ENCODE measurements at regions not wholly inside any gene's neighbourhood (a gene's known extent, or its start where the extent isn't known, plus 50 kb on each side); places are given as distances from the start of the nearest gene placed in this dataset.

DNA sequence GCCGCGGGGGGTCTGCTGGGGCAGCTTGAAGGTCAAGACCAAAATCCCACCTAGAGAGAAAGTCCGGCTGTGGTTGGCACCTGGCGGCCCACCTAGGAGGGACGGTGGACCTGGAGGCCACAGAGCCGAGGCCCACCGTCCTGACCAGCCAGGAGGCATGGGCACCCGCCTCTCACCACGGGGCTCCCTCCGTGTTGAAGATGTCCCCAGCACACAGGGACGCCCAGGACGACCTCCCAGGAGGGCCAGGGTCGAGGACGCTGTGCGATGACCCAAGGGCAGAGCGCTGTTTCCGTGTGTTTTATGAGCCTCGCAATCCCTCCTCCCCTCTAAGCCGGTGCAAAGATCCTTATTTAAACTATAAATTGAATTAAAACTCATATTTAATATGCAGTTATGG is 131.2 kb downstream of the C16orf95 start:
- TF ChIP-seq, protein P1, sequence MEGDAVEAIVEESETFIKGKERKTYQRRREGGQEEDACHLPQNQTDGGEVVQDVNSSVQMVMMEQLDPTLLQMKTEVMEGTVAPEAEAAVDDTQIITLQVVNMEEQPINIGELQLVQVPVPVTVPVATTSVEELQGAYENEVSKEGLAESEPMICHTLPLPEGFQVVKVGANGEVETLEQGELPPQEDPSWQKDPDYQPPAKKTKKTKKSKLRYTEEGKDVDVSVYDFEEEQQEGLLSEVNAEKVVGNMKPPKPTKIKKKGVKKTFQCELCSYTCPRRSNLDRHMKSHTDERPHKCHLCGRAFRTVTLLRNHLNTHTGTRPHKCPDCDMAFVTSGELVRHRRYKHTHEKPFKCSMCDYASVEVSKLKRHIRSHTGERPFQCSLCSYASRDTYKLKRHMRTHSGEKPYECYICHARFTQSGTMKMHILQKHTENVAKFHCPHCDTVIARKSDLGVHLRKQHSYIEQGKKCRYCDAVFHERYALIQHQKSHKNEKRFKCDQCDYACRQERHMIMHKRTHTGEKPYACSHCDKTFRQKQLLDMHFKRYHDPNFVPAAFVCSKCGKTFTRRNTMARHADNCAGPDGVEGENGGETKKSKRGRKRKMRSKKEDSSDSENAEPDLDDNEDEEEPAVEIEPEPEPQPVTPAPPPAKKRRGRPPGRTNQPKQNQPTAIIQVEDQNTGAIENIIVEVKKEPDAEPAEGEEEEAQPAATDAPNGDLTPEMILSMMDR (IDR thresholded peaks at IDR 0.05): no peak
- H3K27ac Mint-ChIP-seq: no peak overlapping the region
- H3K4me3 Mint-ChIP-seq: no peak overlapping the region
- H3K27me3 Mint-ChIP-seq (ENCODE audit: low read depth, poor library complexity): peaks cover 5% of the 10 kb centered on the region
- H3K9me3 Mint-ChIP-seq: peaks cover 16% of the 10 kb centered on the region
- H3K36me3 Mint-ChIP-seq (ENCODE audit: low read depth): no peaks in the 10 kb centered on the region
- peaks cover 42% of the 10 kb centered on the region for H3K4me1 Mint-ChIP-seq
- no peak for DNase-seq

DNA sequence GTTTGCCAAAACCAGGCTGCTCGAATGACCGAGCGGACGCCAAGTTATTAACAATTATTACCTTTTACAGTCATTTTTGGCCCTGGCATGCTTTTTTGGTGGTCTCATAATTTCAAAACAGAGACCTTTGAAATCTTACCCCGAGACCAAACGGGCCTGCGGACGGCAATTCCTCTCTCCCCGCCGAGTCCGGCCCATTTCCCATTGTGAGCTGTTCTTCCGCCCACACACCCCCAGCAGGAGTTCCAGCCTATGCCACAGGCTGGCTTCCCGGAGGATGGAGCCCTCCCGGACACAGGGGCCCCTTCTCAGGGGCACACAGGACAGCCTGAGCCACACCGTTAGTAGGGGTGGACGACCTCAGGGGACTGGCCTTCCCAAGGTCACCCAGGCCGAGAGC is 130.7 kb downstream of the C16orf95 start:
- peaks cover 16% of the 10 kb centered on the region for H3K9me3 Mint-ChIP-seq
- H3K27ac Mint-ChIP-seq: no peak overlapping the region
- peak overlapping the region; percentile 16 for H3K4me3 Mint-ChIP-seq
- TF ChIP-seq, protein P1 (IDR thresholded peaks at IDR 0.05): no peak
- H3K36me3 Mint-ChIP-seq (ENCODE audit: low read depth): no peaks in the 10 kb centered on the region
- no peak for DNase-seq
- H3K4me1 Mint-ChIP-seq: peaks cover 40% of the 10 kb centered on the region
- H3K27me3 Mint-ChIP-seq (ENCODE audit: low read depth, poor library complexity): peaks cover 3% of the 10 kb centered on the region

GRCh38 chr16:87186876-87187533 is 130.2 kb downstream of the C16orf95 start:
- peaks cover 43% of the 10 kb centered on the region for H3K4me1 Mint-ChIP-seq
- H3K4me3 Mint-ChIP-seq: no peak overlapping the region
- H3K36me3 Mint-ChIP-seq (ENCODE audit: low read depth): no peaks in the 10 kb centered on the region
- H3K27ac Mint-ChIP-seq: peak overlapping the region; percentile 2
- DNase-seq: no peak
- TF ChIP-seq, protein P1 (IDR thresholded peaks at IDR 0.05): no peak
- peaks cover 16% of the 10 kb centered on the region for H3K9me3 Mint-ChIP-seq
- peaks cover 3% of the 10 kb centered on the region for H3K27me3 Mint-ChIP-seq (ENCODE audit: low read depth, poor library complexity)

DNA sequence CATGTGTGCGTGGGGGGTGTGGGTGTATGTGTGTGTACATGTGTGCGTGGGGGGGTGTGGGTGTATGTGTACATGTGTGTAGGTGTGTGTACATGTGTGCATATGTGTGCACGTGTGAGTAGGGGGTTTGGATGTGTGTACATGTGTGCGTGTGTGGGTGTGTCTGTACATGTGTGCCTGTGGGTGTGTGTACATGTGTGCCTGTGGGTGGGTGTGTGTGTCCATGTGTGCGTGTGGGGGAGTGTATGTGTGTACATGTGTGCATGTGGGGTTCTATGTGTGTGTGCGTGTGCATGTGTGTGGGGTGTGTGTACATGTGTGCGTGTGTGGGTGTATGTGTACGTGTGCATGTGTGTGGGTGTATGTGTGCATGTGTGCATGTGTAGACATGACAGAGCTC is 129.1 kb downstream of the C16orf95 start:
- Mint-ChIP-seq H3K27ac (peak overlapping the region; percentile 27), H3K27me3 (ENCODE audit: low read depth, poor library complexity) (peaks cover 3% of the 10 kb centered on the region), H3K4me3 (no peak overlapping the region), H3K36me3 (ENCODE audit: low read depth) (no peaks in the 10 kb centered on the region), H3K4me1 (peaks cover 54% of the 10 kb centered on the region), H3K9me3 (peaks cover 16% of the 10 kb centered on the region)
- TF ChIP-seq, protein P1 (IDR thresholded peaks at IDR 0.05): no peak
- no peak for DNase-seq

GRCh38 chr16:87189426-87189825 is 127.8 kb downstream of the C16orf95 start:
- no peak overlapping the region for H3K27ac Mint-ChIP-seq
- TF ChIP-seq, protein P1 (IDR thresholded peaks at IDR 0.05): no peak
- DNase-seq: no peak
- peaks cover 16% of the 10 kb centered on the region for H3K9me3 Mint-ChIP-seq
- no peaks in the 10 kb centered on the region for H3K27me3 Mint-ChIP-seq (ENCODE audit: low read depth, poor library complexity)
- H3K4me3 Mint-ChIP-seq: no peak overlapping the region
- peaks cover 53% of the 10 kb centered on the region for H3K4me1 Mint-ChIP-seq
- no peaks in the 10 kb centered on the region for H3K36me3 Mint-ChIP-seq (ENCODE audit: low read depth)

All from nephron progenitor cell (in vitro differentiated cells).